IMR-90 (cell line): ENCODE measurements at regions not wholly inside any gene's neighbourhood (a gene's known extent, or its start where the extent isn't known, plus 50 kb on each side); places are given as distances from the start of the nearest gene placed in this dataset.
A peak's percentile ranks its signal among the peaks of the same experiment; 100 is the strongest.

Experiments
- ATAC-seq: fragments of 200-7000 bp; cut with Tn5 transposase; 2 replicates; pipeline ENCODE4 v1.9.1; 2020; ENCODE audit warnings: low read depth, mild to moderate bottlenecking, moderate library complexity
- BruUV-seq: library from RNA; stranded (reverse); fragments of 400-500 nt; replicated peaks from 2 replicates; lab custom pipeline; 2021; lab: Mats Ljungman, UMichigan
- CTCF ChIA-PET: fragments of 300-600 bp; formaldehyde crosslinking; extraction: SDS; loops from one replicate; lab custom pipeline; 2021; ENCODE audit warnings: antibody characterized with exemption; lab: Yijun Ruan, JAX
- POLR2A ChIA-PET: fragments of 300-600 bp; sonication (Branson Sonifier 250); formaldehyde crosslinking; loops from one replicate; lab custom pipeline; 2022; ENCODE audit warnings: antibody characterized with exemption; ENCODE audit not compliant: unreplicated experiment; lab: Charles Lee
- DNase-seq: peaks from one replicate; pipeline ENCODE4 v3.0.0; 2013
- H2AFZ ChIP-seq: replicated peaks from 2 replicates; pipeline ENCODE3; 2013; ENCODE audit warnings: low read length, mild to moderate bottlenecking; ENCODE audit not compliant: poor library complexity
- H2AK5ac ChIP-seq: 2 replicates; pipeline ENCODE4 v1.6.1; 2013; ENCODE audit warnings: low read depth, low read length, inconsistent platforms
- H2AK9ac ChIP-seq: replicated peaks from 2 replicates; pipeline ENCODE3; 2013; ENCODE audit warnings: mild to moderate bottlenecking, low read depth, low read length, moderate library complexity; ENCODE audit not compliant: poor library complexity
- H2BK120ac ChIP-seq: 2 replicates; pipeline ENCODE4 v1.6.1; 2013; ENCODE audit warnings: low read depth, low read length, inconsistent platforms
- H2BK15ac ChIP-seq: 3 replicates; pipeline ENCODE4 v1.6.1; 2013; ENCODE audit warnings: low read depth, low read length, inconsistent platforms
- H2BK20ac ChIP-seq: 2 replicates; pipeline ENCODE4 v1.6.1; 2013; ENCODE audit warnings: low read depth, mild to moderate bottlenecking, inconsistent platforms, low read length, moderate library complexity
- H2BK5ac ChIP-seq: 2 replicates; pipeline ENCODE4 v1.6.1; 2013; ENCODE audit warnings: mild to moderate bottlenecking, low read depth, low read length, inconsistent platforms; ENCODE audit not compliant: poor library complexity, severe bottlenecking
- H3K14ac ChIP-seq: replicated peaks from 2 replicates; pipeline ENCODE4 v1.6.1; 2013; ENCODE audit warnings: low read depth, low read length, inconsistent platforms
- H3K18ac ChIP-seq: 2 replicates; pipeline ENCODE4 v1.6.1; 2013; ENCODE audit warnings: low read depth, low read length, control low read depth
- H3K23ac ChIP-seq: 2 replicates; pipeline ENCODE4 v1.6.1; 2013; ENCODE audit warnings: low read depth, low read length, inconsistent platforms
- H3K27ac ChIP-seq: 2 replicates; pipeline ENCODE4 v1.5.1; 2013; ENCODE audit warnings: mild to moderate bottlenecking, control low read depth, low read length; ENCODE audit not compliant: insufficient read depth
- H3K27me3 ChIP-seq: 2 replicates; pipeline ENCODE4 v1.6.1; 2013; ENCODE audit warnings: low read length; ENCODE audit not compliant: control insufficient read depth, insufficient read depth
- H3K36me3 ChIP-seq: 2 replicates; pipeline ENCODE4 v1.6.1; 2013; ENCODE audit warnings: low read length, mixed read lengths; ENCODE audit not compliant: control insufficient read depth, insufficient read depth
- H3K4ac ChIP-seq: 2 replicates; pipeline ENCODE4 v1.6.1; 2013; ENCODE audit warnings: low read depth, low read length, inconsistent platforms
- H3K4me1 ChIP-seq: 2 replicates; pipeline ENCODE4 v1.6.1; 2013; ENCODE audit warnings: low read length, mixed read lengths; ENCODE audit not compliant: control insufficient read depth, insufficient read depth
- H3K4me2 ChIP-seq: 2 replicates; pipeline ENCODE4 v1.6.1; 2013; ENCODE audit warnings: low read depth, mild to moderate bottlenecking, control low read depth, low read length, moderate library complexity
- H3K4me3 ChIP-seq: 2 replicates; pipeline ENCODE4 v1.5.1; 2013; ENCODE audit warnings: low read depth, mild to moderate bottlenecking, control low read depth, low read length, moderate library complexity; ENCODE audit not compliant: insufficient read depth
- H3K56ac ChIP-seq: 2 replicates; pipeline ENCODE4 v1.6.1; 2013; ENCODE audit warnings: low read length, inconsistent platforms; ENCODE audit not compliant: insufficient read depth; ENCODE audit errors: extremely low read depth
- H3K79me1 ChIP-seq, 2 experiments: 2 replicates each; pipeline ENCODE4 v1.6.1; 2013; ENCODE audit warnings: low read length in 2 of 2, inconsistent platforms in 1 of 2, low read depth in 1 of 2
- H3K9ac ChIP-seq: 2 replicates; pipeline ENCODE4 v1.6.1; 2013; ENCODE audit warnings: low read depth, low read length, control low read depth
- H3K9me1 ChIP-seq: 2 replicates; pipeline ENCODE4 v1.6.1; 2013; ENCODE audit warnings: low read length, inconsistent platforms; ENCODE audit not compliant: insufficient read depth
- H3K9me3 ChIP-seq: 2 replicates; pipeline ENCODE4 v1.6.1; 2013; ENCODE audit warnings: low read length; ENCODE audit not compliant: control insufficient read depth, insufficient read depth
- H4K20me1 ChIP-seq: 2 replicates; pipeline ENCODE4 v1.6.1; 2013; ENCODE audit warnings: low read length, inconsistent platforms; ENCODE audit not compliant: insufficient read depth
- H4K5ac ChIP-seq: 2 replicates; pipeline ENCODE4 v1.6.1; 2013; ENCODE audit warnings: mild to moderate bottlenecking, low read depth, low read length, control low read depth
- H4K8ac ChIP-seq, 2 experiments: 2 replicates each; pipeline ENCODE4 v1.6.1; 2013; ENCODE audit warnings: low read depth in 2 of 2, low read length in 2 of 2, control low read depth in 1 of 2, inconsistent platforms in 1 of 2
- H4K91ac ChIP-seq: 2 replicates; pipeline ENCODE4 v1.6.1; 2013; ENCODE audit warnings: low read depth, low read length, inconsistent platforms; ENCODE audit not compliant: insufficient read depth
- CEBPB ChIP-seq: IDR thresholded peaks from 2 replicates; pipeline ENCODE4 v1.6.1; 2012; ENCODE audit warnings: low read depth, low read length, improper control_type of control experiment
- ELK1 ChIP-seq: fragments of 150-350 bp; IDR thresholded peaks from 2 replicates; pipeline ENCODE4 v1.6.1; 2016; ENCODE audit warnings: low read depth, mild to moderate bottlenecking, low read length, moderate library complexity, borderline replicate concordance
- MAFK ChIP-seq: IDR thresholded peaks from 2 replicates; pipeline ENCODE4 v1.6.1; 2012; ENCODE audit warnings: low read depth, low read length, improper control_type of control experiment
- MAZ ChIP-seq: IDR thresholded peaks from 2 replicates; pipeline ENCODE4 v1.6.1; 2012; ENCODE audit warnings: low read depth, mild to moderate bottlenecking, low read length, improper control_type of control experiment, moderate library complexity, borderline replicate concordance
- MXI1 ChIP-seq: IDR thresholded peaks from 2 replicates; pipeline ENCODE4 v1.6.1; 2012; ENCODE audit warnings: low read depth, mild to moderate bottlenecking, low read length, moderate library complexity, borderline replicate concordance
- NFE2L2 ChIP-seq: fragments of 150-350 bp; IDR thresholded peaks from 2 replicates; pipeline ENCODE4 v1.6.1; 2016; ENCODE audit warnings: low read depth, mild to moderate bottlenecking, low read length
- POLR2A ChIP-seq: IDR thresholded peaks from 2 replicates; pipeline ENCODE4 v1.6.1; 2012; ENCODE audit warnings: mild to moderate bottlenecking, low read depth, low read length
- RAD21 ChIP-seq: IDR thresholded peaks from 2 replicates; pipeline ENCODE4 v1.6.1; 2012; ENCODE audit warnings: low read length, improper control_type of control experiment
- RCOR1 ChIP-seq: IDR thresholded peaks from 2 replicates; pipeline ENCODE4 v1.6.1; 2012; ENCODE audit warnings: mild to moderate bottlenecking, low read length, improper control_type of control experiment; ENCODE audit not compliant: insufficient replicate concordance
- SMC3 ChIP-seq: fragments of 150-350 bp; IDR thresholded peaks from 2 replicates; pipeline ENCODE4 v1.6.1; 2016; ENCODE audit warnings: low read depth, mild to moderate bottlenecking, antibody characterized with exemption, low read length, moderate library complexity
- USF2 ChIP-seq: fragments of 150-350 bp; IDR thresholded peaks from 2 replicates; pipeline ENCODE4 v1.6.1; 2017; ENCODE audit warnings: mild to moderate bottlenecking, antibody characterized with exemption, low read length, low read depth
- WGBS, 2 experiments: methylation state at CpG; one replicate each; pipeline versions ENCODE4 v1.1.5 to v1.1.7; 2013; ENCODE audit warnings: missing lambda C conversion rate in 2 of 2; ENCODE audit not compliant: insufficient read length in 1 of 2; ENCODE audit errors: extremely low coverage in 2 of 2; 5-methylcytosine and 5-hydroxymethylcytosine counted together
- dilution Hi-C: fragments of 300-500 bp; cut with HindIII; formaldehyde crosslinking; loops from one replicate; pipeline ENCODE4 v1.14.3; 2018; ENCODE audit warnings: low sequenced_read_pairs; ENCODE audit not compliant: unreplicated experiment
- in situ Hi-C: fragments of 300-500 bp; cut with MboI; formaldehyde crosslinking; loops from 3 replicates; pipeline ENCODE4 v1.14.3; 2019; ENCODE audit warnings: low sequenced_read_pairs, inconsistent platforms, mixed read lengths
- intact Hi-C: fragments of 100-400 bp; cut with micrococcal nuclease; formaldehyde crosslinking; loops from 2 replicates; pipeline ENCODE4 v1.10.0; 2022

- no peak overlapping the region for H3K4me3 ChIP-seq
- WGBS, 2 experiments = 100% methylated on average over 1 of the region's 4 CpGs; no CpG with 5 or more reads in 1 of the 2 experiments
- ATAC-seq (no peak), DNase-seq (no peak)
- no peak overlapping the region for H3K27ac ChIP-seq
- H3K4me2 ChIP-seq = no peak overlapping the region
- no peak overlapping the region for H3K9ac ChIP-seq
- H3K9me1 ChIP-seq = no peaks in the 10 kb centered on the region
- no peak overlapping the region for H4K91ac ChIP-seq
- intact Hi-C loops (no loop called here), dilution Hi-C loops (no loop called here), in situ Hi-C loops (no loop called here)
- TF ChIP-seq RAD21 (no peak), CEBPB (no peak), POLR2A (no peak), MAZ (no peak), MAFK (no peak), NFE2L2 (no peak), USF2 (no peak), ELK1 (no peak), RCOR1 (no peak), SMC3 (no peak), MXI1 (no peak)
- H3K23ac ChIP-seq = no peak overlapping the region
- H2BK120ac ChIP-seq = no peak overlapping the region
- ChIA-PET CTCF (no interaction called here), POLR2A (no interaction called here)
- no peak overlapping the region for H4K5ac ChIP-seq
- H3K14ac ChIP-seq = no peak overlapping the region; the same call in 1 of the 2 replicates
- H2BK20ac ChIP-seq = no peak overlapping the region
- H3K4me1 ChIP-seq = no peaks in the 10 kb centered on the region
- H4K8ac ChIP-seq = no peak overlapping the region
- peak overlapping the region; percentile 26 for H2AK9ac ChIP-seq
- no peak overlapping the region for H3K4ac ChIP-seq
- H4K20me1 ChIP-seq = no peaks in the 10 kb centered on the region
- no peaks in the 10 kb centered on the region for H3K9me3 ChIP-seq
- H3K56ac ChIP-seq = no peak overlapping the region
- H2BK5ac ChIP-seq = no peak overlapping the region
- no peak overlapping the region for H2AFZ ChIP-seq
- no peaks in the 10 kb centered on the region for H3K36me3 ChIP-seq
- BruUV-seq = no TSS peak
- no peaks in the 10 kb centered on the region for H3K27me3 ChIP-seq
- no peak overlapping the region for H3K18ac ChIP-seq
- no peak overlapping the region for H2AK5ac ChIP-seq
- no peak overlapping the region for H2BK15ac ChIP-seq
- no peaks in the 10 kb centered on the region for H3K79me1 ChIP-seq
Measured at GRCh38 chr5:58268268-58268667, 191.6 kb downstream of the PLK2 start.
